SJCRH30 (cell line): ENCODE measurements at regions not wholly inside any gene's neighbourhood (a gene's known extent, or its start where the extent isn't known, plus 50 kb on each side); places are given as distances from the start of the nearest gene placed in this dataset.

Experiments used
- DNase-seq, 2 experiments: peaks; one replicate each; pipeline ENCODE4 v3.0.0-alpha.2; 2015 to 2020
- H3K27ac ChIP-seq: fragments of 250-450 bp; sonication (Bioruptor Pico); 2 replicates; pipeline ENCODE4 v1.5.1; 2020; ENCODE audit warnings: mild to moderate bottlenecking, moderate library complexity
- H3K27me3 ChIP-seq: fragments of 250-450 bp; sonication (Bioruptor Pico); 2 replicates; pipeline ENCODE4 v1.5.1; 2020; ENCODE audit warnings: mild to moderate bottlenecking, moderate library complexity
- H3K36me3 ChIP-seq: fragments of 250-450 bp; sonication (Bioruptor Pico); 2 replicates; pipeline ENCODE4 v1.5.1; 2020; ENCODE audit warnings: mild to moderate bottlenecking, moderate library complexity
- H3K4me1 ChIP-seq: fragments of 250-450 bp; sonication (Bioruptor Pico); 2 replicates; pipeline ENCODE4 v1.5.1; 2020; ENCODE audit warnings: mild to moderate bottlenecking, moderate library complexity
- H3K4me3 ChIP-seq: fragments of 250-450 bp; sonication (Bioruptor Pico); 2 replicates; pipeline ENCODE4 v1.5.1; 2020; ENCODE audit warnings: mild to moderate bottlenecking, moderate library complexity
- H3K9me3 ChIP-seq: fragments of 250-450 bp; sonication (Bioruptor Pico); replicated peaks from 2 replicates; pipeline ENCODE4 v1.5.1; 2020; ENCODE audit warnings: mild to moderate bottlenecking, moderate library complexity

- Histone ChIP-seq H3K4me1 (no peaks in the 10 kb centered on the region), H3K27me3 (no peaks in the 10 kb centered on the region), H3K36me3 (no peaks in the 10 kb centered on the region), H3K27ac (no peak overlapping the region), H3K9me3 (no peaks in the 10 kb centered on the region; the same call in 1 of the 2 replicates), H3K4me3 (no peak overlapping the region)
- no peak for DNase-seq
Measured at GRCh38 chr9:108519437-108519836, 336.3 kb downstream of the ACTL7B start.

- Histone ChIP-seq H3K4me3 (no peak overlapping the region), H3K36me3 (no peaks in the 10 kb centered on the region), H3K4me1 (no peaks in the 10 kb centered on the region), H3K27me3 (no peaks in the 10 kb centered on the region), H3K27ac (no peak overlapping the region), H3K9me3 (no peaks in the 10 kb centered on the region; the same call in 1 of the 2 replicates)
- no peak for DNase-seq
Measured at GRCh38 chr9:108517651-108518365, 338.0 kb downstream of the ACTL7B start.

GRCh38 chr9:108516391-108516790 is 339.4 kb downstream of the ACTL7B start:
- no peaks in the 10 kb centered on the region for H3K27me3 ChIP-seq
- H3K36me3 ChIP-seq = no peaks in the 10 kb centered on the region
- no peak for DNase-seq
- no peaks in the 10 kb centered on the region; the same call in 1 of the 2 replicates for H3K9me3 ChIP-seq
- H3K27ac ChIP-seq = no peak overlapping the region
- H3K4me1 ChIP-seq = no peaks in the 10 kb centered on the region
- H3K4me3 ChIP-seq = no peak overlapping the region

- H3K36me3 ChIP-seq = no peaks in the 10 kb centered on the region
- H3K27ac ChIP-seq = no peak overlapping the region
- H3K27me3 ChIP-seq = no peaks in the 10 kb centered on the region
- no peak for DNase-seq
- no peak overlapping the region for H3K4me3 ChIP-seq
- no peaks in the 10 kb centered on the region for H3K9me3 ChIP-seq
- no peaks in the 10 kb centered on the region for H3K4me1 ChIP-seq
Measured at GRCh38 chr9:108515856-108516255, 339.9 kb downstream of the ACTL7B start.

- no peaks in the 10 kb centered on the region for H3K4me1 ChIP-seq
- no peaks in the 10 kb centered on the region for H3K36me3 ChIP-seq
- no peak overlapping the region for H3K27ac ChIP-seq
- H3K4me3 ChIP-seq = no peak overlapping the region
- H3K27me3 ChIP-seq = no peaks in the 10 kb centered on the region
- no peak for DNase-seq
- no peaks in the 10 kb centered on the region for H3K9me3 ChIP-seq
Measured at GRCh38 chr9:108512426-108513173, 343.2 kb downstream of the ACTL7B start.

GRCh38 chr9:108511307-108511706 is 344.5 kb downstream of the ACTL7B start:
- H3K27me3 ChIP-seq = no peaks in the 10 kb centered on the region
- no peak for DNase-seq
- H3K9me3 ChIP-seq = no peaks in the 10 kb centered on the region
- H3K27ac ChIP-seq = no peak overlapping the region
- H3K4me1 ChIP-seq = no peaks in the 10 kb centered on the region
- H3K4me3 ChIP-seq = no peak overlapping the region
- no peaks in the 10 kb centered on the region for H3K36me3 ChIP-seq

GRCh38 chr9:108496846-108497245 is 358.9 kb downstream of the ACTL7B start:
- Histone ChIP-seq H3K4me1 (no peaks in the 10 kb centered on the region), H3K4me3 (no peak overlapping the region), H3K27me3 (no peaks in the 10 kb centered on the region), H3K36me3 (no peaks in the 10 kb centered on the region), H3K9me3 (no peaks in the 10 kb centered on the region), H3K27ac (no peak overlapping the region)
- no peak for DNase-seq

- DNase-seq = no peak
- no peak overlapping the region for H3K27ac ChIP-seq
- no peaks in the 10 kb centered on the region for H3K9me3 ChIP-seq
- H3K4me1 ChIP-seq = no peaks in the 10 kb centered on the region
- no peaks in the 10 kb centered on the region for H3K36me3 ChIP-seq
- no peaks in the 10 kb centered on the region for H3K27me3 ChIP-seq
- H3K4me3 ChIP-seq = no peak overlapping the region
Measured at GRCh38 chr9:108489567-108489966, 366.2 kb downstream of the ACTL7B start.

- DNase-seq = no peak
- Histone ChIP-seq H3K4me1 (no peaks in the 10 kb centered on the region), H3K4me3 (no peak overlapping the region)
Measured at GRCh38 chr9:108486831-108487230, 369.0 kb downstream of the ACTL7B start.

GRCh38 chr9:108484468-108484867 is 371.3 kb downstream of the ACTL7B start:
- 0 out of 2 replicates have a peak, but pooled peaks cover 3% of the 10 kb centered on the region for H3K9me3 ChIP-seq
- no peak overlapping the region for H3K4me3 ChIP-seq
- no peaks in the 10 kb centered on the region for H3K4me1 ChIP-seq
- no peak for DNase-seq
- peaks cover 5% of the 10 kb centered on the region; the same call in 1 of the 2 replicates for H3K27me3 ChIP-seq
- H3K36me3 ChIP-seq = no peaks in the 10 kb centered on the region
- no peak overlapping the region for H3K27ac ChIP-seq

More at GRCh38 chr9:108486831-108487230, 369.0 kb downstream of the ACTL7B start:
- no peak overlapping the region for H3K27ac ChIP-seq
- no peaks in the 10 kb centered on the region for H3K9me3 ChIP-seq
- H3K36me3 ChIP-seq = no peaks in the 10 kb centered on the region
- no peaks in the 10 kb centered on the region for H3K27me3 ChIP-seq

GRCh38 chr9:108483676-108484075 is 372.1 kb downstream of the ACTL7B start:
- DNase-seq = no peak
- Histone ChIP-seq H3K36me3 (no peaks in the 10 kb centered on the region), H3K27ac (no peak overlapping the region), H3K4me3 (no peak overlapping the region), H3K27me3 (peaks cover 5% of the 10 kb centered on the region; the same call in 1 of the 2 replicates), H3K4me1 (no peaks in the 10 kb centered on the region; the same call in 1 of the 2 replicates), H3K9me3 (0 out of 2 replicates have a peak, but pooled peaks cover 3% of the 10 kb centered on the region)

GRCh38 chr9:108479989-108480652 is 375.7 kb downstream of the ACTL7B start:
- H3K9me3 ChIP-seq = 0 out of 2 replicates have a peak, but pooled peaks cover 3% of the 10 kb centered on the region
- no peak overlapping the region for H3K4me3 ChIP-seq
- H3K36me3 ChIP-seq = no peaks in the 10 kb centered on the region
- no peaks in the 10 kb centered on the region; the same call in 1 of the 2 replicates for H3K4me1 ChIP-seq
- peaks cover 9% of the 10 kb centered on the region; the same call in 1 of the 2 replicates for H3K27me3 ChIP-seq
- H3K27ac ChIP-seq = no peak overlapping the region
- no peak for DNase-seq

- Histone ChIP-seq H3K27me3 (peaks cover 12% of the 10 kb centered on the region; the same call in 1 of the 2 replicates), H3K9me3 (0 out of 2 replicates have a peak, but pooled peaks cover 3% of the 10 kb centered on the region), H3K4me1 (peaks cover 4% of the 10 kb centered on the region; the same call in 1 of the 2 replicates), H3K27ac (no peak overlapping the region), H3K4me3 (no peak overlapping the region), H3K36me3 (no peaks in the 10 kb centered on the region)
- no peak for DNase-seq
Measured at GRCh38 chr9:108478431-108479332, 377.1 kb downstream of the ACTL7B start.

GRCh38 chr9:108477529-108478006 is 378.2 kb downstream of the ACTL7B start:
- H3K27ac ChIP-seq = no peak overlapping the region
- H3K9me3 ChIP-seq = 0 out of 2 replicates have a peak, but pooled peaks cover 3% of the 10 kb centered on the region
- H3K4me3 ChIP-seq = no peak overlapping the region
- no peak for DNase-seq
- H3K27me3 ChIP-seq = peaks cover 12% of the 10 kb centered on the region; the same call in 1 of the 2 replicates
- H3K4me1 ChIP-seq = peaks cover 7% of the 10 kb centered on the region; the same call in 1 of the 2 replicates
- H3K36me3 ChIP-seq = no peaks in the 10 kb centered on the region
